Upper lobe of right lung (tissue), 1 donor: ENCODE measurements at regions not wholly inside any gene's neighbourhood (a gene's known extent, or its start where the extent isn't known, plus 50 kb on each side); places are given as distances from the start of the nearest gene placed in this dataset.

Source experiments
- ATAC-seq: fragments of 200-7000 bp; cut with Tn5 transposase; one replicate; pipeline ENCODE4 v1.9.1; 2020; ENCODE audit warnings: mild to moderate bottlenecking, moderate library complexity
- DNase-seq: peaks from one replicate; pipeline ENCODE4 v3.0.0-alpha.2; 2020
- H3K27ac ChIP-seq: fragments of 200-600 bp; one replicate; pipeline ENCODE4 v1.8.0; 2022
- H3K27me3 ChIP-seq: fragments of 200-600 bp; one replicate; pipeline ENCODE4 v1.8.0; 2022; ENCODE audit warnings: mild to moderate bottlenecking
- H3K36me3 ChIP-seq: fragments of 200-600 bp; one replicate; pipeline ENCODE4 v1.8.0; 2022
- H3K4me1 ChIP-seq: fragments of 200-600 bp; one replicate; pipeline ENCODE4 v1.8.0; 2022
- H3K4me3 ChIP-seq: fragments of 200-600 bp; one replicate; pipeline ENCODE4 v1.8.0; 2022; ENCODE audit warnings: mild to moderate bottlenecking
- H3K9me3 ChIP-seq: fragments of 200-600 bp; one replicate; pipeline ENCODE4 v1.8.0; 2022
- CTCF ChIP-seq: fragments of 200-600 bp; IDR thresholded peaks from one replicate; pipeline ENCODE4 v1.8.0; 2022; ENCODE audit warnings: antibody characterized with exemption
- intact Hi-C: fragments of 100-400 bp; cut with DNase I; formaldehyde crosslinking; loops from one replicate; pipeline ENCODE4 v1.11.0; 2022
- donor health status: DM: no; HTN: yes; CAD: no; lungs with severe emphysema.

GRCh38 chr12:61919686-61920085, 340.5 kb upstream of the USP15 start:
- Histone ChIP-seq H3K9me3 (no peaks in the 10 kb centered on the region), H3K4me3 (no peak overlapping the region), H3K27me3 (no peaks in the 10 kb centered on the region), H3K4me1 (no peaks in the 10 kb centered on the region), H3K36me3 (no peaks in the 10 kb centered on the region), H3K27ac (no peak overlapping the region)
- ATAC-seq (no peak), DNase-seq (no peak)
- no peak for TF ChIP-seq CTCF
- intact Hi-C loops, result no loop called here

GRCh38 chr12:61920230-61920629, 340.0 kb upstream of the USP15 start:
- DNase-seq, result no peak
- Histone ChIP-seq H3K4me1 (no peaks in the 10 kb centered on the region), H3K9me3 (no peaks in the 10 kb centered on the region), H3K4me3 (no peak overlapping the region), H3K36me3 (no peaks in the 10 kb centered on the region), H3K27me3 (no peaks in the 10 kb centered on the region), H3K27ac (no peak overlapping the region)
- intact Hi-C loops, result no loop called here
- no peak for ATAC-seq
- no peak for TF ChIP-seq CTCF

- no peak for TF ChIP-seq CTCF
- ATAC-seq, result no peak
Observed at GRCh38 chr12:61923152-61923551, 337.1 kb upstream of the USP15 start.

GRCh38 chr12:61934564-61934963, 325.6 kb upstream of the USP15 start:
- ATAC-seq (no peak), DNase-seq (no peak)
- H3K4me3 ChIP-seq, result no peak overlapping the region
- no peaks in the 10 kb centered on the region for H3K4me1 ChIP-seq
- H3K27me3 ChIP-seq, result no peaks in the 10 kb centered on the region
- no peak for TF ChIP-seq CTCF
- H3K9me3 ChIP-seq, result no peaks in the 10 kb centered on the region
- H3K27ac ChIP-seq, result no peak overlapping the region
- intact Hi-C loops, result no loop called here
- no peaks in the 10 kb centered on the region for H3K36me3 ChIP-seq

More at GRCh38 chr12:61923152-61923551, 337.1 kb upstream of the USP15 start:
- H3K4me3 ChIP-seq, result no peak overlapping the region
- no peaks in the 10 kb centered on the region for H3K4me1 ChIP-seq
- no peak for DNase-seq
- H3K27me3 ChIP-seq, result no peaks in the 10 kb centered on the region
- no peak overlapping the region for H3K27ac ChIP-seq
- no peaks in the 10 kb centered on the region for H3K9me3 ChIP-seq
- intact Hi-C loops, result no loop called here
- H3K36me3 ChIP-seq, result no peaks in the 10 kb centered on the region

GRCh38 chr12:61939977-61940376, 320.2 kb upstream of the USP15 start:
- ATAC-seq (no peak), DNase-seq (no peak)
- Histone ChIP-seq H3K4me1 (no peaks in the 10 kb centered on the region), H3K36me3 (no peaks in the 10 kb centered on the region), H3K27me3 (no peaks in the 10 kb centered on the region), H3K4me3 (no peak overlapping the region), H3K27ac (no peak overlapping the region), H3K9me3 (no peaks in the 10 kb centered on the region)
- TF ChIP-seq CTCF, result no peak
- intact Hi-C loops, result no loop called here

GRCh38 chr12:61956545-61956944, 303.7 kb upstream of the USP15 start:
- Histone ChIP-seq H3K4me3 (no peak overlapping the region), H3K4me1 (no peaks in the 10 kb centered on the region), H3K27me3 (no peaks in the 10 kb centered on the region), H3K9me3 (no peaks in the 10 kb centered on the region), H3K36me3 (no peaks in the 10 kb centered on the region), H3K27ac (no peak overlapping the region)
- intact Hi-C loops, result no loop called here
- no peak for TF ChIP-seq CTCF
- ATAC-seq (no peak), DNase-seq (no peak)
